Testis (tissue), 2 donors: ENCODE measurements at regions not wholly inside any gene's neighbourhood (a gene's known extent, or its start where the extent isn't known, plus 50 kb on each side); places are given as distances from the start of the nearest gene placed in this dataset.

Experiments used
- DNase-seq: peaks from one replicate; pipeline ENCODE4 v3.0.0-alpha.2; 2019
- H3K27ac ChIP-seq, 2 donors: fragments of 200-600 bp; sonication (generic); one replicate each; pipeline ENCODE4 v1.5.1; 2019
- H3K27me3 ChIP-seq: fragments of 200-600 bp; sonication (generic); one replicate; pipeline ENCODE4 v1.5.1; 2019
- H3K36me3 ChIP-seq: fragments of 200-600 bp; sonication (generic); one replicate; pipeline ENCODE4 v1.5.1; 2017; ENCODE audit warnings: low read depth; ENCODE audit errors: missing control alignments
- H3K4me1 ChIP-seq: fragments of 200-600 bp; sonication (generic); one replicate; pipeline ENCODE4 v1.5.1; 2019
- H3K4me3 ChIP-seq, 2 donors: fragments of 200-600 bp; sonication (generic); one replicate each; pipeline ENCODE4 v1.5.1; 2017 to 2019
- H3K9me3 ChIP-seq: fragments of 200-600 bp; sonication (generic); one replicate; pipeline ENCODE4 v1.5.1; 2017
- POLR2A ChIP-seq: fragments of 450-650 bp; IDR thresholded peaks from one replicate; pipeline ENCODE4 v1.6.1; 2017; ENCODE audit warnings: antibody characterized with exemption, mild to moderate bottlenecking, moderate library complexity
- WGBS, 2 donors: methylation state at CpG; one replicate each; pipeline ENCODE4 v1.1.5; 2018; 5-methylcytosine and 5-hydroxymethylcytosine counted together
- intact Hi-C: fragments of 100-400 bp; cut with DNase I; formaldehyde crosslinking; loops from one replicate; pipeline ENCODE4 v1.15.1; 2023; ENCODE audit warnings: low total_unique reads
- TF ChIP-seq, protein P1 (sequence below), 3 experiments: fragments of 450-650 bp in 2 of 3; fragments of 200-600 bp in 1 of 3; sonication (generic) in 1 of 3; IDR thresholded peaks; one replicate each; pipeline ENCODE4 v1.5.1; 2016 to 2019; ENCODE audit warnings: antibody characterized with exemption in 3 of 3, mild to moderate bottlenecking in 2 of 3, moderate library complexity in 1 of 3

DNA sequence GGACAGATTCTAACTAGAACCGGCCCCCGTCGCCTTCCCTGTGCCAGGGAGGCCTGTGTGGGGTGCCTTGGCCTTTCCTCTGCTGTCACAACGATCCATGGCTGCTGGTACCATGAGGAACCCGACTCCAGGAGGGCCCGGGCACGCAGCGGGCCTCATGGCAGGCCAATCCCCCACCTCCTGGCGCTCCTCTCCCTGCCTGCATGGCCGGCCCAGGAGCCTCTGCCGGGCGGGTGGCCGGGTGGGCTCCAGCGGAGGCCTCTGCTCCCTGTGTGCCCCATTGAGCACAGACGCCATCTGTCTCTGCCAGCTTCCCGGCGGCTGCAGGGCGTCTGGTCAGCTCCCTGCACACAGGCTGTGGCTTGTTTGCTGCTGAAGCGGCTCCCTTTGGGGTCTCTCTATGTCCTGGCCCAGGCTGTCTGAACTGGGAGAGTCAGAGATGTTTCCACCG, 86.5 kb downstream of the MYEOV start:
- Histone ChIP-seq H3K9me3 (no peaks in the 10 kb centered on the region), H3K4me1 (no peaks in the 10 kb centered on the region), H3K4me3 (no peak overlapping the region), H3K36me3 (no peaks in the 10 kb centered on the region), H3K27ac (no peak overlapping the region), H3K27me3 (no peaks in the 10 kb centered on the region)
- intact Hi-C loops = no loop called here
- 86 to 88% methylated on average over 10 to 20 of the region's 20 CpGs for WGBS, 2 donors
- TF ChIP-seq, protein P1, sequence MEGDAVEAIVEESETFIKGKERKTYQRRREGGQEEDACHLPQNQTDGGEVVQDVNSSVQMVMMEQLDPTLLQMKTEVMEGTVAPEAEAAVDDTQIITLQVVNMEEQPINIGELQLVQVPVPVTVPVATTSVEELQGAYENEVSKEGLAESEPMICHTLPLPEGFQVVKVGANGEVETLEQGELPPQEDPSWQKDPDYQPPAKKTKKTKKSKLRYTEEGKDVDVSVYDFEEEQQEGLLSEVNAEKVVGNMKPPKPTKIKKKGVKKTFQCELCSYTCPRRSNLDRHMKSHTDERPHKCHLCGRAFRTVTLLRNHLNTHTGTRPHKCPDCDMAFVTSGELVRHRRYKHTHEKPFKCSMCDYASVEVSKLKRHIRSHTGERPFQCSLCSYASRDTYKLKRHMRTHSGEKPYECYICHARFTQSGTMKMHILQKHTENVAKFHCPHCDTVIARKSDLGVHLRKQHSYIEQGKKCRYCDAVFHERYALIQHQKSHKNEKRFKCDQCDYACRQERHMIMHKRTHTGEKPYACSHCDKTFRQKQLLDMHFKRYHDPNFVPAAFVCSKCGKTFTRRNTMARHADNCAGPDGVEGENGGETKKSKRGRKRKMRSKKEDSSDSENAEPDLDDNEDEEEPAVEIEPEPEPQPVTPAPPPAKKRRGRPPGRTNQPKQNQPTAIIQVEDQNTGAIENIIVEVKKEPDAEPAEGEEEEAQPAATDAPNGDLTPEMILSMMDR (IDR thresholded peaks at IDR 0.05) = no peak
- TF ChIP-seq POLR2A = no peak
- no peak for DNase-seq

DNA sequence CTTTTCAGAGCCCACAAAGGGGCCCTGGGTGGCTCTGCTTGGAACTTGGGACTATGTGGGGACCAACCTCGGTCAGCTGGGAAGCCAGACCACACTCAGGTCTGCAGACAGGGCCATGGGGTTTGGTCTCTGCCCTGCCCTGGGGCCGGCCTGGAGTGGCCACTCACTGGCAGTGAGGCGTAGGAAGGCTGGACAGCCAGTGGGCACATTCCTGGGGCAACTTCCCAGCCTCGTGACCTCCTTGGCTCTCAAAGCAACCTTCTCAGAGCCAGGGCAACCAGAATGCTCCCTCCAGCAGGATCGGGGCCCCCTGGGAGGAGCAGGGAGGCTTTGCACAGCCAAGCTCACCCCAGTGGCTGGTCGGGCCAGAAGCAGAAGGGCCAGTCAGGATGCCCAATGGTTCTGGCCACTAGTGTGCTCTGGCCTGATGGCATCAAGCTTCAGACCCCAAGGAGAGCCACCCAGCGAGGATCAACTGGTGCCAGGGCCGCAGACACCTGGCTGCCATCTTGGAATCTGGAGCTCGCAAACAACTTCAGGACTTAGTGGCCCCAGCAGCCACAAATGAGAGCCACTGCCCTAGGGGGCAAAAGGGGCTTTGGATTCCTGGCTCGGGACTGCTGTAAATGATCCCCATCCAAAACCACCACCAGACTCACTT, 87.1 kb downstream of the MYEOV start:
- Histone ChIP-seq H3K36me3 (no peaks in the 10 kb centered on the region), H3K4me3 (no peak overlapping the region), H3K27ac (no peak overlapping the region), H3K9me3 (no peaks in the 10 kb centered on the region), H3K4me1 (no peaks in the 10 kb centered on the region), H3K27me3 (no peaks in the 10 kb centered on the region)
- no peak for DNase-seq
- no peak for TF ChIP-seq POLR2A
- TF ChIP-seq, protein P1 (IDR thresholded peaks at IDR 0.05) = no peak
- WGBS, 2 donors = 88 to 92% methylated on average over 2 to 10 of the region's 10 CpGs
- intact Hi-C loops = no loop called here

DNA sequence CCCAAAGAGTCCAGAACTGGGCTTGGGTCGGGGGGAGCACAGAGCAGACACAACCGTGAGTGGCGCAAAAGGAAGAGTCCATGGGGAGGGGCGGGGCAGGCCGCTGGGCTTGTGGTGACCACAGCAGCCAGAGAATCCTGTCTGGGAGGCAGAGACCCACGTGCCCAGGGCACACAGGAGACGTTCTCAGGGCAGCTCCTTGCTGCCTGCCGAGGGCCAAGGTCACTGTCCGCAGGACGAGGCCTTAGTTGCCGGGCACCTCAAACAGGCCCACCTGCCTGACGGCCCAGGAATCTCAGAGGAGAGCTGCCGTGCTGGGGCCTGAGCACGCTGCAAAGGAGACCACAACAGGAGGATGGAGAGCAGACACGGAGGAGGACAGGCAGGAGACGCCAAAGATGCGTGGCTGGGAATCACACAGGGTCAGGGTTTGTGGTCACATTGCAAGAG, 87.8 kb downstream of the MYEOV start:
- Histone ChIP-seq H3K4me3 (peak overlapping the region; percentile 26 to 47), H3K9me3 (no peaks in the 10 kb centered on the region), H3K27me3 (no peaks in the 10 kb centered on the region), H3K36me3 (no peaks in the 10 kb centered on the region), H3K4me1 (no peaks in the 10 kb centered on the region), H3K27ac (no peak overlapping the region)
- 56 to 74% methylated on average over 9 to 17 of the region's 17 CpGs for WGBS, 2 donors
- intact Hi-C loops = no loop called here
- no peak for DNase-seq
- TF ChIP-seq, protein P1 (IDR thresholded peaks at IDR 0.05) = no peak
- no peak for TF ChIP-seq POLR2A

DNA sequence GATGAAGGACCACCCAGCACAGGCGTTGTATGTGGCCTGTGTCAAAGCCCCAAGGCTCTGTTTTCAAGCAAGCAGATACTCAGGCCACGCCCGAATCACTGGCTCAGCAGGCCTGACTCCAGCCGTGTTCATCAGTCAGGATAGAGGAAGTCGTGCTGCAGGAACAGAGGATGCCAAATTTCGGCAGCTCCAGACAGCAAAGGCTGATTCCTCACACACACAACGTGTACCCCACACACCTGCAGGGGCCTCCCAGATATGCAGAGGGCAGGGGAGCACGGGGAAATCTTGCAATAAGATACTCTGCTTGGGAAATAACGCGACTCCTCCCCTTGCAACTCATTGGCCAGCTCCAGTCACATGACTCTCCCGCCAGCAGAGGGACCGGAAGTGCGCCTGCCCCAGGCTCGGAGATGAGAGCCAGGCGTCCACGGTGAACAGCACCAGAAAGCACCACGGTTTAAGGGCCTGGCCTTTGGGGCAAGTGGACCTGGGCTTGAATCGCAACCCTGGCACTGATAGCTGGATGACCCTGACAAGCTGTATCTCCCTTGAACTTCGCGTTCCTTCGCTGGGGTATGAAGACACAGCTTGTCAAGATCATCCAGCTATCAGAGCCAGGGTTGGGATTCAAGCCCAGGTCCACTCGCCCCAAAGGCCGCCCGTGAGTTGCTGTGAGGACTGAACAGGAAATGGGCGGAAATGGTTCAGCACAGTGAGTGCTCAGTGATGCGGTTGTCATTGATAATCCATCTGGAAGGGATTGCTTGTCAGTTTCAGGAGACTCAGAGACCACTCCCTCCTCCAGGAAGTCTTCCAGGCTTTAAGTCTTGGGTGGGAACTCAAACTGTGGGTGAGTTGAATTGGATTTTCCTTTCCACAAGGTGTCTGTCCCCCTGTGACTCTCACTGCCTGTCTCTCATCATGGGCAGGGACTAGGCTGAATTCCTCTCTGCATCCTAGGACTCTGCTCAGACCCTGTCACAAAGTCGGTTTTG, 88.5 kb downstream of the MYEOV start:
- H3K27me3 ChIP-seq = no peaks in the 10 kb centered on the region
- TF ChIP-seq POLR2A = no peak
- TF ChIP-seq, protein P1 (IDR thresholded peaks at IDR 0.05) = no peak
- 54 to 58% methylated on average over 18 to 27 of the region's 27 CpGs for WGBS, 2 donors
- peak; percentile 85 for DNase-seq
- H3K9me3 ChIP-seq = no peaks in the 10 kb centered on the region
- intact Hi-C loops = no loop called here
- H3K4me1 ChIP-seq = no peaks in the 10 kb centered on the region
- no peaks in the 10 kb centered on the region for H3K36me3 ChIP-seq
- no peak overlapping the region for H3K27ac ChIP-seq
- peak overlapping the region; percentile 26 to 47 for H3K4me3 ChIP-seq
